HG02759 (cell line): ENCODE measurements at regions not wholly inside any gene's neighbourhood (a gene's known extent, or its start where the extent isn't known, plus 50 kb on each side); places are given as distances from the start of the nearest gene placed in this dataset.
"Not testable (repeated sequence)": the region's sequence is repeated elsewhere in the genome, so short reads cannot be mapped to it uniquely, and the experiment has no call there.

ENCODE experiments used
- ATAC-seq: cut with Tn5 transposase; IDR thresholded peaks from one replicate; pipeline ENCODE4 v1.9.1; 2021; ENCODE audit warnings: mild to moderate bottlenecking, moderate library complexity; ENCODE audit not compliant: unreplicated experiment

DNA sequence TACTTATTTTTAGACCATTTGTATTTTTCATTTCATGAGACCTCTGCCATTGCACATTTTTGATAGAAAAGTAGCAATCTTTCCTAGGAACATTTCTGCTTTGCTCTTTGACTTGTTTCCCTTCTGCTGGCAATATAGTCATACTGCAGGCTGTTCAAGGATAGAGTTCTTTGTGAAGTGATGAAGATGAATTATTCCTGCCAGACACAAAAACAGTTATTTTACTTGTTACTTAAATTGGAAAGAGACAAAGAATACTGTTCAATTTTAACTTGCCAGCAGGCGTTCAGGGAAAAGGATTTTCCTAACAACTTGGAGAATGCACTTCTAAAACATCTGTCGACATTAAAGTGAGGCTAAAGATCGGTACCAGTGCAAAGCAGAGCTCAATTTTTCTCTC lies 251.7 kb upstream of the ACTBL2 start:
- no peak for ATAC-seq

DNA sequence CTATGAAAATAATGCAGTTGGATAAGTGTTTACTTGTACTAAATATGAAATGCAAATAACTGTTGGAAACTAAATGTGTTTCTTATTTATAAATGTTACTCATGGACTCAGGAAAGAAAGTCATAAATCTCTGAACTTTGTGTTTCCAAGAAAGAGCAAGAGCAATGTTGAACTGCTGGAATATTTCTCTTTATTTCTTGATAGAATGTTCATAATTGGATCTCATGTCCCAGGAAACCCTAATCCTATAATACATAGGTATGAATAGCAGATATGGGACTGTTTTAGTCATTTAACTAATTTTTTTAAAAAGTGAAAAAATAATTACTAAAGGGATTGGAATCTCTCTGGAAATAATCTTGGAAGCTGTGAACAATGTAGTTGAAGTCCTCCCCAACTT lies 245.0 kb upstream of the ACTBL2 start:
- ATAC-seq: no peak

DNA sequence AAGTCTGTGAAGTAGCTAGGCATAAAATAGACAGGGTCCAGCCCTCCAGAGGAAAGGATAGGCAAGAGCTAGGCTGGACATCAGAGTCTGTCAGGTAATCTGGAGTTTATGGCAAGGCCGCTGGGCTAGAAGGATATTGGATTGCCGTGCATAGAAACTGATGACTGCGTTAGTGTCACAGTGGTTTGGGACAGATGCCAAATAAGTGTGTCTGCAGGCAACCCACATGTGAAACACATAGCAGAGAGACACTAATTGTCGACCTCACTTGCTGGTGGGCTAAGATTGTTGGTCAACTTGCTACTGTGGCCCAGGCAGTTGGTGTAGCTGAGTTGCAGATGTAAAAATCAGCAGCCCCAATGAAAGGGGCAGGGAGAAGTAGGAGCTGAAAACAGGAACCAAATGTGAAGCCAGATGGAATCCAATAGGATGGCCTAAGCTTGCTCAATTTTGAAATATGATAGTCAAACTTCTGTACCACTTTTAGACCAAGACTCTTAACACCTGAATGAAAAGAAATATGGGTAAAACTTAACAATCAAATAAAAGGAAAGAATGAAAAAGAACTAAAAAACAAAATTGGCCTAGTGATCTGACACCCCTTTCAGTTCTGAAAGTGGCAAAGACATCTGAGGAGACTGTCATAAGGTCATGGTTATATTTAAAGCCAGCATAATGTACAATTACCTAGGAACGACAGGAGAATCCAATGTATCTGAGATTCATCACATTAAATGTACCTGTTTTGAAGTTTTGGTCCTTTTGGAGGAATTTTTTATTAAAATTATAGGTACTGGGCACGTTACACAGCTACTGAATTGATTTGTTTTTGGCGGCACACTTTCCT lies 243.3 kb upstream of the ACTBL2 start:
- no peak for ATAC-seq

DNA sequence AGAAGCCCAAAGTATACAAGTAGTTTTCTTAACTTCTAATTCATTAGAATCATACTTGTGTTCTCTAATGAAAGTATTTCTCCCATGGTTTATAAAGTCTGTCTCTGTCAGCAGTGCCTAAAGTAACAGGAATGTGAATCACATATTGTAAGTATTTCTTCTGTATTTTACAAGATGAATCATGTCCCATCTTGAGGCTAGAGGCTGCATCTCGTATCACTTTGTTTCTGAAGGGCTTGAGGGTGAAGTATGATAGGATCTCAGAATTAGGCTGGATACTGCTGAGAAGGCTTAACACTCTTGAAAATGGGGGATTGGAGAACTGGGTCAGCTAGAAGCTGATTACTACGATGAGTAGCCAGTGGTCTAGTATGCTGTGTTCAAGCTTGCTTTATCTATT lies 242.2 kb upstream of the ACTBL2 start:
- ATAC-seq: no peak

DNA sequence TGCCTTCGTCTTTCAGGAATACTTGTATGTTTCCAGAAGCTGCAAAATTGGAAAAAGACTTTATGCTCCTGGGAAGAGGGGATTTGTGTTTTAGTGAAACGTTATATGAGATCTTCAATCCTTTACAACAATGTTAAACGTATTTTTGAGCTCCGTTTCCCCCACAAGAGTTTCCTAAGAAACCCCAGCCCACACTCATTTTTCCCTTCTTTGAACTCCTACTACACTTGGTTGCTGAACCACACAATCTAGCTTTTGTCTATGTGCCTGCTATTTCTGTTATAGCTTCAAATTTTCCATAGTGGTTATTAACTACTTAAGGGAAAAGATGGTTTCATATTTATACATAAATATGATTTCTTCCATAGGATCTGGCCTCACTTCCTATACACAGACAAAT lies 238.6 kb upstream of the ACTBL2 start:
- no peak for ATAC-seq

DNA sequence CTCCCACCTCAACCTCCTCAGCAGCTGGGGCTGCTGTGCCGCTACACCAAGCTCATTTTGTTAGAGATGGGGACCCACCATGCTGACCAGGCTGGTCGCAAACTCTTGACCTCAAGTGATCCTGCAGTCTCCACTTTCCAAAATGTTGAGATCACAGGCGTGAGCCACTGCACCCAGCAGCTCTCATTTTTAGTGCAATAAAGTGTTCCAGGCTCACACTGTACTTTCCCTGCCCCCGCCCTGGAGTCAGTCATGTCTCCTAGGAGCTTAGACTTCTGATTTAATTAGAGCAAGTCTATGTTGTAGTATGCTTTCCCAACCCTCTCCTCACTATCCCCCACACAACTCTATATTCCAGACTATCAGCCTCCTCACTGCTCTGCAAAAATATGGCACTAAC lies 238.0 kb upstream of the ACTBL2 start:
- ATAC-seq: no peak

DNA sequence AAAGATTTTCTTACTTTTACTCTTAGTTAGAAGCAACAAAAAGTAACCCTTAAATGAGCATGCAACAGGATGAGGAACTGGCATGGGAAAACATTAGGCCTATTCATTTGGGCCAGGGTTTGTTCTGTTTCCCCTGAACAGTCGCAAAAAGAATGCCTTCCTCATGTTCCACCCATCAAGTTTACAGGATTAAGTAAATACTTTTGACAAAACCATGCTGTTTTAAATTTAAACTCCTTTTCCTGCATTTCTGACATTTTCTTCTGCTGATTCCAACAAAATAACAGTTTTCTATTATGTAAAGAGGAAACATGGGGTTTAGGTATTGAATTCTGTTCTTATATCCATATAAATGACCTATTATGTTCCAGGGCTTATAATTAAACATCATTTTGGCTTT lies 236.6 kb upstream of the ACTBL2 start:
- ATAC-seq: no peak

DNA sequence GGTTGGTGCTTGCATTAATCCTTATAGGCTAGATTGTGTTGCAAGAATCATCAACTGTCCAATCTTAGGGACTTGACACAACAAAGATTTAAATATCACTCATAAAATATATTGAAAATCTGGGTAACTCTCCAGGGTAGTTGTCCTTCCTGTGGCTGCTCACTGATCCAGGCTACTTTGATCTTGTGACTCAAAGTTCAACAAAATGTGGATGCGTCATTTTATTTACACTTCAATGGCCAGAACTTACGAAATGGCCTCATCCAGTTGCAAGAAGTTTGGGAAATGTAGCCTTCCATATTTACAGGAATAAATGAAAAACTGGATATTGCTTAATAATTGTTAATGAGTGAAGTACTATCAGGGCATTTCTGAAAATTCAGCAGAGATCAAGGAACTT lies 235.5 kb upstream of the ACTBL2 start:
- ATAC-seq: no peak

DNA sequence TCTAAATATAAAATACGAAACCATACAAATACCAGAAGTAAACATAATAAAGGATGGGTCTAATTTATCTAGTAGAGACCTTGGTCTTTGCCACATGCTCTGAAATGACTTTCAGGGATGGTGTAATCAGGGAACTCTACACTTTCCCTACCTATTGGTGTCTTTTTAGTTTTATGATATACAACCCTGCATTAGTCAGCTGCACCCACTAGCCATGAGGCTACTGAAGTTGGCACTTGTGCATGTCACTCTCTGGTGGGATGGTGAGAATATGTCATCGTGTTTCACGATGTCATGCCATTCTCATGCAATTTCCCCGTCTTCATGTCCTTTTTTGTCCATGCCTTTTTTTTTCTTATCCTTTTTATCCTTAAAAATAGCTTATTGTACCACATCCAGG lies 234.9 kb upstream of the ACTBL2 start:
- no peak for ATAC-seq

DNA sequence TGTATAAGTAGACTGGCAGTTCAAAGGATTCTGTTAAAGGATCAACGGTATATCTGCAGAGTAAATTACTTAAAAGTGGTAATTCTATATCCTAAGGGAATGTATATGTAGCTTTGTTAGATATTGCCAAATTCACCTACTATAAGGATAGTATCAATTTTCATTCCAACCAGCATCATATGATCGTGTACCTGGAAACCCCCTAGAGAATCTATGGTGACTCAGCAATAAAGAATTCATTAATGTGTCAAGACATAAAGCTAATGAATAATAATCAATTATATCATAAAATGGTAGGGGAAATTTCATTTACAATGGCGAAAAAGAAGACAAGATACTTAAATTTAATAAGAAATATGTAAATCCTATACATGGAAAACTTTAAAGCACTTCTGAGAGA lies 234.1 kb upstream of the ACTBL2 start:
- no peak for ATAC-seq

DNA sequence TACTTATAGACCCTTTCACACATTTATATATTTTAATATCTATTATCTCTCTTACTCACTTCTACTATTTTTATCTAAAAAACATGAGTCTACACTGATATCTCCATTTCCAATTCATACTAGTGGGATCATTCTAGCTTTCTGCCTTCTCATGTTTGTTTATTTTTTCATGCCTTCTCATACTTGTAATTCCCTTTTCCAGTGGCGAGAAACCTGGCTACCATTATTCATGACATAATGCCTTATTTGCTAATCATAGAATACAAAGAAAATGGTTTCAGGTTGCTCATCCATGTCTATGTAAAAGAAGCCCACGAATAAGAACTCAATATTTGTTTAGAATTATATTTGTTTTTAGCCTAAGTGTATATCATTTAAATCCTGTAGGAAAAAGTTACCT lies 232.7 kb upstream of the ACTBL2 start:
- no peak for ATAC-seq

DNA sequence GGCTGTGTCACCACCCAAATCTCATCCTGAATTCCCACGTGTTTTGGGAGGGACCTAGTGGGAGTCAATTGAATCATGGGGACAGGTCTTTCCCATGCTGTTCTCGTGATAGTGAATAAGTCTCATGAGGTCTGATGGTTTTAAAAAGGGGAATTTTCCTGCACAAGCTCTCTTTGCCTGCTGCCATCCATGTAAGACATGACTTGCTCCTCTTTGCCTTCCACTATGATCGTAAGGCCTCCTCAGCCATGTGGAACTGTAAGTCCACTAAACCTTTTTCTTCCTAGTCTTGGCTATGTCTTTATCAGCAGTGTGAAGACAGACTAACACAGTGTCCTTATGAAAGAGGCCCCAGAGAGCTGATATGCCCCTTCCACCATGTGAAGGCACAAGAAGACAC lies 230.9 kb upstream of the ACTBL2 start:
- ATAC-seq: not testable (repeated sequence)

DNA sequence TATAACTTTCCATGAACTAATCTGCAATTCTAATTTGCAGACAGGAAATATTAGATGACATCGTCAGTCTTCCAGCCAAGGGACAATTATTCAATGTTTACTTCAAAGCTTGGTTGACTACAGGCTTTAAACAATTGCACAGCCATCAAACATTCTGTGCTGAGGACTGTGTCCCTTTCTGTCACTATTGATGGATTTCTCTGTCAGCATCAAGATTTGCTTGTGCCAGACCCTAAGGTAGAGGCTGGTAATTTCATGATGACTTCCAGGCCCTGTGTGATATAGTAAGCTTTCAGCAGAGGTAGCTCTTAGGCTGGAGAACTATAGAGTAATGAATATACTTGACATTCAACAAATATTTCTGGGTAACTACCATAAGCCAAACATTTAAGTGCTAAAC lies 229.3 kb upstream of the ACTBL2 start:
- no peak for ATAC-seq

DNA sequence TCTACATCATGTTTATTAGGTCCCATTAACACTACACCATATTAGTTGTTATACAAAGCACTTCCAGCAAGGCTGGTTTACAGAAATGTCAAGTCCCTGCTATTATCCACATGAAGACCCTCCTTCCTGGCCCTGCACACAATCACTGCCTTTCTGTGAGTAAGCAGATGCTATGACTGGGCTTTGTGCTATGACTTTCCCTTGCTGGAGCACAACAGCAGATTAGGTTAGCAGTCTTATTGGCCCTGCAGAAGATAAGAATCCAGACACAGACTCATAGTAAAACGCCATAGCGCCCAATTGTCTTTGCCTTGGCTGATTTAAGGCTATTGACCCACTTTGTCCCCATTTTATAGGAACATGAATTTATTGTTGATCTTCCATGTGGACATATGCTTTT lies 228.9 kb upstream of the ACTBL2 start:
- ATAC-seq: no peak

DNA sequence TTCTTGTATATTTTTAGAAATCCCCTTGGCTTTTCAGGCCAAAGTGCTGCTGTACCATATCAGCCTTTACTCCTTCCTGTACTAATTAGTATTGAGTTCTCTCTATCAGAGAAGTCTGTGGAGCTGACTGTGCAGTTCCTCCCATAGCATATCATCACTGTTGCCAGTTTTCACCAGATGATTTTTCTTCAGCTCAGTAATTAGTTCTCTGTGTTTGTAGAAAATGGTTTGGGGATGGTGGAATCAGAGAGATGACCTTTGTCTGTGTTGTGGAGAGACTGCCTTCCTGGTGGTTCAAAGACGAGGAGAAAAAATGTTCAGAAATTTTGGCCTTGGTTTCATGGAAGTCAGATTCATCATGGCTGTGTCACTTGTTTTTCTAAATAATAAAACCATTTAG lies 227.5 kb upstream of the ACTBL2 start:
- ATAC-seq: no peak

DNA sequence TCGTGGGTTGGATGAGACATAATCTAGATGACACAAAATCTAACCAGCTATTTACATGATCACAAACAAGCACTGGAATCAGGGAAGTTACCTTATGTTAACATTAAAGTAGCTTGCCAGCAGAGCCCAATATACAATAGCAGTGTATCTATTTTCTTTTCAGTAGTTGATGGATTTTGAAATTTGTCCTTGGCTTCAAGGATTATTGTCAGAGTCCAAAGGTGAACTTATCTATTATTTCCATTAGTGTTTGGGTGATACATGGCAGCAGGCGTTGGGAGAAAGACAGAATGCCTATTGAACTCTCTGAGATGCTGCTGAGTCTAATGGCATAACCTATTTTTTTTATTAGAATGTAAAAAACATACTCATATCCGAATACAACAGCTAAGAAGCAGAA lies 223.2 kb upstream of the ACTBL2 start:
- ATAC-seq: no peak

DNA sequence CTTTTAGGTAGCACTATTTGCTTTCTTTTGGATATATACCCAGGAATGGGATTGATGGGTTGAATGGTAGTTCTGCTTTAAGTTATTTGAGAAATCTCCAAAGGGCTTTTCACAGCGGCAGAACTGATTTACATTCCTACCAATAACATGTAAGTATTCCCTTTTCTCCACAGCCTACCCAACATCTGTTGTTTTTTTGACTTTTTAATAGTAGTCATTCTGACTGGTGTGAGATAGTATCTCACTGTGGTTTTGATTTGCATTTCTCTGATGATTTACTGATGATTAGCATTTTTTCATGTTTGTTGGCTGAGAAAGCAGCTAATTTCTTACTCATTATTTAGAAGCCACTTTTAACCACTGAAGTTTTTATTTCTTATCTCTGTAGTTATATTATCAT lies 221.1 kb upstream of the ACTBL2 start:
- ATAC-seq: no peak

DNA sequence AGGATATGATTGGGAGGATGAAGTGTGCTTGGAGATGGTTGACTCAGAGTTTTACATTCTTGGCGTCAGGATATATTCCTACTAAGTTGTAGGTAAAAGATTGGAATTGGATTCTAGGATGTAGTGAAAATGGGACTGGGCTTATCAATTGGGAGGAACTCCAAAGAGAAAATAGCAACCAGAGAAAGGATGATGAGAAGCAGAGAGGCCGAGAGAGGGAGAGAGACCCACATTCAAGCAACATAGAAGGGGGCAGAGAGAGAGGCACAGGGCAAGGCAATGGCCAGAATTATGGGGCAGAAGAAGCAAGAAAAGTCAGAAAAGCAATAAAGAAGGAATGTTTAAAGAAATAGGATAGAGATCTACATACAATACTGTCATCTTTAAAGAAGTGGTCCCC lies 217.9 kb upstream of the ACTBL2 start:
- no peak for ATAC-seq

DNA sequence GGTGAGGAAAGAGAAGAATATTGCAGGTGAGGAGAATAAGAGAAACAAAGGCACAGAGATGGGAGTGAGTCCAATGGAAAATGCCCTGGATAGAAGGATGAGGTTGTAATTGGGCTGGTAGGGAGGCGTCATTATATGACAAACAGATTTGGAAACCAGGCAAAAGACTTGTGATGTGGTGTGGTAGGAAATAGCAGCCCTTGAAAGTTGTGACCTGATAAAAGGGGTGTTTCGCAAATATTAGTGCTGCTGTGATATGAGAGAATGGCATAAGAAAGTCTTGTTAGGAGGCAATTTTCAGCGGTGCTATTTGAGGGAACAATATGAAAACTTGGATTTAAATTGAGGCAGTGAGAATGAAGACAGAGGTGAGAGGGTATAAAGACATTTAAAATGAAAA lies 217.5 kb upstream of the ACTBL2 start:
- no peak for ATAC-seq

DNA sequence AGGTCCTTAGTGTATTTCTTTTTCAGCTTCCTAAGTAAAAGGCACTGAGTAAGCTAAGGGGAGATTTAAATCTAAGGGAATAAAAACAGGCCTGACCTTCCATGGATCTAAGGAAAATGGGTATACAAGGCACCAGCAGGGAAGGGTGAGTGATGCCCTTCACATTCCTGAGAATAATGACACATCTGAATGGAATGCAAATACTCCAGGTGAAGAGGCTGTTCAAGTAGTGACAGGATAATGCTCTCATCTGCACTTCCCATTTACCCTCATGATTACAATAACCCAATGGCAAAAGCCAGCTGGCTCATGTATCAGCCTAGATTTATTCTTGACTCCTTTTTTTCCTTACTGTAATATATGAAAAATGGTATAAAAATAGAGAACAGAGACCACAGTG lies 216.2 kb upstream of the ACTBL2 start:
- no peak for ATAC-seq

DNA sequence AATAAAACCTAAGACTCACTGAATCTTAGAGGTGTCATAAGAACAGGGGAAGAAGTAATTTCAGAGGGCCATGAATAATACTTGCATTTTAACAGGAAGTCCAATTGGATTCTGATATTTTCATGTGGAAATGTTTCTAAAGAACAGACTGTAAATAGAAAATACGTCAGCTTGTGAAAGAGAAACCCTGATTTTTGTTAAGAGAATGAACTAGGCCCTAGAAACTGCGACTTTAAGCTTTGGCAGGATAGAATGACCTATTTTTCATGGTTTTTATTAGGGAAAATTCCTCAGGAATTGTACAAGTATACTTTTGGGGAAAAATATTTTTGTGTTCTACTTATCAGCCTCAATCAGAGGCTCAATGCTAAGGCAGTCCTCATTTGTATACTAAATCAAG lies 215.5 kb upstream of the ACTBL2 start:
- no peak for ATAC-seq

DNA sequence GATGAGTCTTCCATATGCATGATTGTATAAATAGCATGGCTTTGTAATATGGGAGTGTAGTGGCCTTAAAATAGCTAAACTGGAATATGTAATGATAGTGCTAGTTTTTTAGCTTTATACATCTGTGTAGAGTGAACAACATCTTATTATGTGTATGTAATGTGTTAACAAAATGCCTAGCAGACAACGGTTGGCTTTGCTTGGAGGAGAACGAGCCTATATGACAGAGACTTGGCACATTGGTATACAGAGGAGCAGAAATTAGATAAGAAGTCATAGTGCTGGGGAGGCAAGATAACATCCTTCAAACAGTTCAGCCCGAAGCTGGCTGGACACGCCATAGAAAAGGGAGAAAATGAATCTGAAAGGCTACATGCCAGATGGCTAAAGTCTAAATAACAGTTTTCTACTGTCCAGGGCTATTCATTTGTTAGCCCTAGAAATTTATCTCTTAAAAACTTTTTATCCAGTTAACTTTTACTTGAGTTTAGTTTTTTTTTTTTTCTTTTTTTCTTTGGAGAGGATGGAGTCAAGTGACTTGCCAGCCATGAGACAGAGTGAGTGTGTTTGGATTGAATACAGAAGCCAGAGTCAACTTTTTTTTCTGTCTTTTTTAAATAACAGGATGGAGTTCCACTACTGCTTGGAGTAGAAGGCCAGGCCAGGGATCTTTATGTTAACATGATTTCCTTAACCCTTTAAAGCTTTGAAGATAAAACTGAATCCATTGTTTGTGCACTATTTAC lies 214.4 kb upstream of the ACTBL2 start:
- ATAC-seq: no peak

DNA sequence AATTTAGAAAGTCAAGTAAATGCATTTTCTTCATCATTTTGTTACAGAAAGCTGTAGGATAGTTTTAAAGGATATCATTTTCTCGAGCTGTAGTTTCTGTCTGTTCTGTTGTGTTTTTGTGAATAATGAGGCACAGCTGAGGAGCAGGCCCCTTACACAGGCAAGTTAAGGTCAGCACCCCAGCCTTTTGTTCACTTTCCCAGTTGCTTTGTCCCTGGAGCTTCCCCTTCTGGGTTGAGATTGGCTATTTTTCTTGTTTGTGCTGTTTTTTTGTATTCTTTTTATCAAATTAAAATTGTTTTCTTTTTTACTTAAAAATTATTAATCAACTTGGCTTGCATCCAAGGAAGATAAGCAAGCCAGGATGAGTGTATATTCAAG lies 213.8 kb upstream of the ACTBL2 start:
- no peak for ATAC-seq
